Ovary (tissue), 7 donors: ENCODE measurements at regions not wholly inside any gene's neighbourhood (a gene's known extent, or its start where the extent isn't known, plus 50 kb on each side); places are given as distances from the start of the nearest gene placed in this dataset.

Source experiments
- DNase-seq, 5 donors: peaks; one replicate each; pipeline ENCODE4 v3.0.0-alpha.2; 2019 to 2020
- H3K27ac ChIP-seq, 2 donors: fragments of 200-600 bp; one replicate each; pipeline versions ENCODE4 v1.5.1 to v1.8.0; 2019 to 2022
- H3K27me3 ChIP-seq: fragments of 200-600 bp; one replicate; pipeline ENCODE4 v1.8.0; 2022
- H3K36me3 ChIP-seq: fragments of 200-600 bp; sonication (generic); one replicate; pipeline ENCODE4 v1.5.1; 2019
- H3K4me1 ChIP-seq: one replicate; pipeline ENCODE4 v1.8.1; 2013; ENCODE audit warnings: mild to moderate bottlenecking, moderate library complexity; ENCODE audit not compliant: insufficient read depth
- H3K4me3 ChIP-seq: fragments of 200-600 bp; sonication (generic); one replicate; pipeline ENCODE4 v1.5.1; 2017
- H3K9me3 ChIP-seq, 2 donors: fragments of 200-600 bp in 1 of 2; sonication (generic) in 1 of 2; one replicate each; pipeline versions ENCODE4 v1.5.1 to v1.8.1; 2013 to 2019; ENCODE audit warnings: mild to moderate bottlenecking in 1 of 2, moderate library complexity in 1 of 2
- CTCF ChIP-seq, 3 donors: fragments of 450-650 bp in 2 of 3; fragments of 200-600 bp in 1 of 3; IDR thresholded peaks; one replicate each; pipeline versions ENCODE4 v1.5.1 to v1.8.0; 2016 to 2022; ENCODE audit warnings: antibody characterized with exemption in 3 of 3, mild to moderate bottlenecking in 1 of 3
- EP300 ChIP-seq: sonication (generic); formaldehyde crosslinking; IDR thresholded peaks from one replicate; pipeline ENCODE4 v1.6.1; 2017; ENCODE audit warnings: antibody characterized with exemption
- POLR2A ChIP-seq: fragments of 450-650 bp; IDR thresholded peaks from one replicate; pipeline ENCODE4 v1.6.1; 2017; ENCODE audit warnings: antibody characterized with exemption, mild to moderate bottlenecking, moderate library complexity
- WGBS, 3 donors: extraction: QIAGEN DNeasy Blood & Tissue Kit in 1 of 3; methylation state at CpG; one replicate each; pipeline versions ENCODE4 v1.1.5 to v1.1.7; 2013 to 2017; 5-methylcytosine and 5-hydroxymethylcytosine counted together
- intact Hi-C, 4 donors: fragments of 100-400 bp; cut with DNase I; formaldehyde crosslinking; loops; one replicate each; pipeline versions ENCODE4 v1.11.0 to v1.15.1; 2022 to 2023
- donor health status: DM: no; HTN: no; CAD: no; lungs with moderate emphysema.
- donor health status: DM: no; HTN: no; CAD: no.
- donor health status: Bipolar disorder and iron deficiency.
- donor health status: DM: no; HTN: no; CAD: no.
- donor health status: DM: yes; HTN: yes; CAD: no.

- Histone ChIP-seq H3K27me3 (no peaks in the 10 kb centered on the region), H3K9me3 (no peaks in the 10 kb centered on the region), H3K36me3 (no peaks in the 10 kb centered on the region), H3K27ac (no peak overlapping the region), H3K4me3 (no peak overlapping the region), H3K4me1 (no peaks in the 10 kb centered on the region)
- TF ChIP-seq POLR2A, result no peak
- TF ChIP-seq CTCF (IDR thresholded peaks at IDR 0.05), result no peak
- TF ChIP-seq EP300, result no peak
- no peak for DNase-seq
- 72 to 87% (median 87%) methylated on average over 1 of the region's 1 CpG for WGBS, 3 donors
- intact Hi-C loops, result no loop called here
These were observed 116.7 kb downstream of the DSC3 start for GRCh38 chr18:30925795-30926194.

GRCh38 chr18:30920757-30921156 is 121.8 kb downstream of the DSC3 start:
- H3K36me3 ChIP-seq, result no peaks in the 10 kb centered on the region
- no peak for TF ChIP-seq EP300
- no peak for TF ChIP-seq POLR2A
- TF ChIP-seq CTCF (IDR thresholded peaks at IDR 0.05), result no peak
- no peak for DNase-seq
- 82 to 85% (median 85%) methylated on average over 5 of the region's 5 CpGs for WGBS, 3 donors
- H3K4me1 ChIP-seq, result no peaks in the 10 kb centered on the region
- intact Hi-C loops, result no loop called here
- no peak overlapping the region for H3K4me3 ChIP-seq
- no peaks in the 10 kb centered on the region for H3K9me3 ChIP-seq
- no peaks in the 10 kb centered on the region for H3K27me3 ChIP-seq
- H3K27ac ChIP-seq, result no peak overlapping the region

GRCh38 chr18:30920351-30920750 is 122.2 kb downstream of the DSC3 start:
- TF ChIP-seq EP300 (no peak), POLR2A (no peak), CTCF (IDR thresholded peaks at IDR 0.05) (no peak)
- Histone ChIP-seq H3K27me3 (no peaks in the 10 kb centered on the region), H3K4me3 (no peak overlapping the region), H3K9me3 (no peaks in the 10 kb centered on the region), H3K4me1 (no peaks in the 10 kb centered on the region), H3K36me3 (no peaks in the 10 kb centered on the region), H3K27ac (no peak overlapping the region)
- no peak for DNase-seq
- intact Hi-C loops, result no loop called here
- 72 to 78% (median 74%) methylated on average over 3 of the region's 3 CpGs for WGBS, 3 donors

- no peaks in the 10 kb centered on the region for H3K9me3 ChIP-seq
- WGBS, 3 donors, result 69 to 82% (median 79%) methylated on average over 4 of the region's 4 CpGs
- no peak overlapping the region for H3K4me3 ChIP-seq
- no peaks in the 10 kb centered on the region for H3K36me3 ChIP-seq
- no peak for DNase-seq
- TF ChIP-seq CTCF (IDR thresholded peaks at IDR 0.05), result no peak
- no peak for TF ChIP-seq POLR2A
- TF ChIP-seq EP300, result no peak
- intact Hi-C loops, result no loop called here
- H3K27ac ChIP-seq, result no peak overlapping the region
- no peaks in the 10 kb centered on the region for H3K4me1 ChIP-seq
- H3K27me3 ChIP-seq, result no peaks in the 10 kb centered on the region
These were observed 124.9 kb downstream of the DSC3 start for GRCh38 chr18:30917651-30918050.
